Breast epithelium (tissue), 3 donors: ENCODE measurements at regions not wholly inside any gene's neighbourhood (a gene's known extent, or its start where the extent isn't known, plus 50 kb on each side); places are given as distances from the start of the nearest gene placed in this dataset.

Source experiments
- CTCF ChIP-seq, 3 donors: fragments of 450-650 bp; IDR thresholded peaks; one replicate each; pipeline ENCODE4 v1.5.1; 2016 to 2017; ENCODE audit warnings: antibody characterized with exemption in 3 of 3, mild to moderate bottlenecking in 3 of 3, moderate library complexity in 3 of 3
- POLR2A ChIP-seq: fragments of 450-650 bp; IDR thresholded peaks from one replicate; pipeline ENCODE4 v1.6.1; 2016; ENCODE audit warnings: antibody characterized with exemption, mild to moderate bottlenecking, moderate library complexity

GRCh38 chr9:14529054-14529453, 164.2 kb downstream of the ZDHHC21 start:
- TF ChIP-seq CTCF (IDR thresholded peaks at IDR 0.05) (no peak), POLR2A (no peak)
